ENCODE measurements at regions not wholly inside any gene's neighbourhood (a gene's known extent, or its start where the extent isn't known, plus 50 kb on each side); places are given as distances from the start of the nearest gene placed in this dataset.

GRCh38 chr2:223697892-223698645 is 95.9 kb upstream of the SCG2 start:
- Histone ChIP-seq H4K5ac (ENCODE audit: insufficient read length, low read depth, low read length) (no peak overlapping the region), H3K9ac (replicated peaks in 1 of 4; ENCODE audit: extremely low read depth in 1 of 4, low read depth in 3 of 4, low read length in 3 of 4) (no peak overlapping the region), H3K27ac (ENCODE audit: low read depth, low read length) (no peak overlapping the region), H4K20me1 (replicated peaks in 1 of 2; ENCODE audit: control insufficient read depth in 1 of 2, insufficient read depth in 2 of 2, low read length in 2 of 2) (no peaks in the 10 kb centered on the region), H3K4me2 (ENCODE audit: insufficient read depth in 1 of 2, low read depth in 2 of 2, low read length in 2 of 2) (no peak overlapping the region), H3K23ac (ENCODE audit: insufficient read length) (no peak overlapping the region), H2BK15ac (ENCODE audit: low read length) (no peak overlapping the region), H3K56ac (replicated peaks; ENCODE audit: insufficient read length, low read depth, low read length) (no peak overlapping the region), H3K79me1 (ENCODE audit: low read depth, low read length) (no peaks in the 10 kb centered on the region; the same call in 1 of the 2 replicates), H2AK5ac (ENCODE audit: low read depth, low read length) (no peak overlapping the region), H3K79me2 (ENCODE audit: control insufficient read depth in 1 of 2, insufficient read depth in 2 of 2, low read length in 2 of 2) (no peaks in the 10 kb centered on the region), H3K36me3 (ENCODE audit: control insufficient read depth in 2 of 4, insufficient read depth in 4 of 4, low read length in 3 of 4) (no peaks in the 10 kb centered on the region), H3K18ac (ENCODE audit: extremely low read depth, low read length) (no peak overlapping the region), H4K91ac (replicated peaks; ENCODE audit: insufficient read length, low read length) (no peak overlapping the region), H2BK20ac (ENCODE audit: low read length) (no peak overlapping the region), H3K14ac (ENCODE audit: insufficient read length) (no peak overlapping the region), H3K9me3 (ENCODE audit: insufficient read depth in 2 of 2, low read depth in 1 of 2, low read length in 1 of 2) (no peaks in the 10 kb centered on the region), H3K4me1 (replicated peaks in 1 of 4; ENCODE audit: control insufficient read depth in 3 of 4, insufficient read depth in 4 of 4, low read length in 3 of 4) (no peaks in the 10 kb centered on the region), H3K23me2 (ENCODE audit: low read depth, low read length) (no peaks in the 10 kb centered on the region; the same call in 1 of the 2 replicates), H3K27me3 (replicated peaks in 1 of 4; ENCODE audit: control insufficient read depth in 3 of 4, extremely low read depth in 1 of 4, insufficient read depth in 3 of 4, low read length in 3 of 4) (no peaks in the 10 kb centered on the region), H2BK5ac (ENCODE audit: low read depth, low read length) (no peak overlapping the region), H3K4me3 (ENCODE audit: extremely low read depth in 1 of 4, insufficient read depth in 2 of 4, low read depth in 3 of 4, low read length in 4 of 4) (no peak overlapping the region), H2BK120ac (replicated peaks; ENCODE audit: low read depth, low read length) (no peak overlapping the region), H2BK12ac (ENCODE audit: low read depth, low read length) (no peak overlapping the region), H2AFZ (ENCODE audit: low read length) (no peak overlapping the region), H4K8ac (ENCODE audit: extremely low read depth, insufficient read depth, low read length) (no peak overlapping the region), H3K4ac (replicated peaks; ENCODE audit: insufficient read length, low read depth, low read length) (no peak overlapping the region)
- ChIA-PET CTCF (ENCODE audit: partially characterized antibody) (interaction anchor here (0.6 to 1.9 kb wide), 15 partner anchors 10 to 941 kb away, joined by 3 to 8 read pairs (median 3); no protein-coding TSS in a partner anchor), POLR2A (ENCODE audit: partially characterized antibody) (interaction anchor here (0.6 kb wide), 2 partner anchors 180 to 203 kb away, joined by 3 to 4 read pairs; no protein-coding TSS in a partner anchor)
- DNase-seq (ENCODE audit: low read depth in 1 of 2, low spot score in 2 of 2) = no peak
- FAIRE-seq = no peak
- TF ChIP-seq POLR2AphosphoS5 (IDR thresholded peaks at IDR 0.05; ENCODE audit: low read depth, low read length) = no peak
- peak; percentile 15 to 50 (median 24); a peak in 2 of 4 replicates for TF ChIP-seq CTCF (IDR thresholded peaks at IDR 0.05; ENCODE audit: control extremely low read depth in 1 of 3, insufficient read depth in 1 of 3, low read depth in 1 of 3, low read length in 3 of 3)
- no peak for TF ChIP-seq TCF12 (IDR thresholded peaks at IDR 0.05; ENCODE audit: low read depth, low read length)
- TF ChIP-seq JUND (IDR thresholded peaks at IDR 0.05; ENCODE audit: low read length) = no peak
- no peak for TF ChIP-seq CTBP2 (IDR thresholded peaks at IDR 0.05; ENCODE audit: borderline replicate concordance, insufficient read depth, insufficient read length, low read length)
- TF ChIP-seq RAD21 (IDR thresholded peaks at IDR 0.05 in 1 of 2, conservative IDR thresholded peaks at IDR 0.05 in 1 of 2; ENCODE audit: low read depth in 2 of 2, low read length in 2 of 2) = peak in 1 of 2 experiments; percentile 25; a peak in 1 of 4 replicates
- WGBS, 2 experiments (ENCODE audit: extremely low coverage in 1 of 2, insufficient coverage in 1 of 2, insufficient read length in 1 of 2, insufficient replicate concordance in 2 of 2, low coverage in 1 of 2, low lambda C conversion rate in 2 of 2, missing lambda C conversion rate in 1 of 2) = 91% methylated on average over 7 of the region's 7 CpGs; no CpG with 5 or more reads in 1 of the 2 experiments
